ENCODE measurements at regions not wholly inside any gene's neighbourhood (a gene's known extent, or its start where the extent isn't known, plus 50 kb on each side); places are given as distances from the start of the nearest gene placed in this dataset.

DNA sequence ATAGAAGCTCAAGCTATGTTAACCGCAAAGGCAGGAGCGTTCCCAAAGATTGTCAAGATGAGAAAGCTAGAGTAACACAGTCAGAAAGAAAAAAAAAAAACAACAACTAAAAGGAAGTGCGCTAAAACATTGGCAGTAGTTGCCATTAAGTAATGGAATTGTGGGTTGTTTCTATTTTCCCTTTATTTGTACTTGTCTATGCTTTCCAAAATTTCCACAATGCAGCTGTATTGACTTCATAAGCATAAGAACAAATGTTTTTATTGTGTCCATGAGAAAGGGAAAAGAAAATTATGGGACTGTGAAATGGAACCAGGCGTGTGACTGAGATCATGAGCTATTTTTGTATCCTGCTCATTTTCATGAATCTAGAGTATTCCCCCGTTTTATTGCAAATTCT, 153.4 kb downstream of the TMEM114 start:
- peaks cover 6% of the 10 kb centered on the region; the same call in 2 of the 3 replicates for H3K9me3 Mint-ChIP-seq
- Histone ChIP-seq H3K9me2 (ENCODE audit: insufficient read depth) (0 out of 2 replicates have a peak, but pooled peaks cover 3% of the 10 kb centered on the region), H2AFZ (no peak overlapping the region), H3F3A (replicated peaks; ENCODE audit: low read depth) (no peaks in the 10 kb centered on the region), H3K27me3 (ENCODE audit: insufficient read depth) (no peaks in the 10 kb centered on the region), H3K4me2 (no peak overlapping the region), H4K20me1 (replicated peaks; ENCODE audit: insufficient read depth) (no peaks in the 10 kb centered on the region), H3K36me3 (ENCODE audit: insufficient read depth) (no peaks in the 10 kb centered on the region), H3K4me3 (no peak overlapping the region), H3K79me2 (replicated peaks; ENCODE audit: insufficient read depth) (no peaks in the 10 kb centered on the region), H3K27ac (ENCODE audit: low read depth) (no peak overlapping the region), H3K4me1 (ENCODE audit: insufficient read depth) (no peaks in the 10 kb centered on the region)
- no peaks in the 10 kb centered on the region for H3K4me1 Mint-ChIP-seq
- no peak for TF ChIP-seq EZH2phosphoT487 (IDR thresholded peaks at IDR 0.05; ENCODE audit: unreplicated experiment)
- TF ChIP-seq STAT1 (IDR thresholded peaks at IDR 0.05; ENCODE audit: unreplicated experiment): no peak
- TF ChIP-seq POLR2AphosphoS5 (IDR thresholded peaks at IDR 0.05; ENCODE audit: low read depth): no peak
- TF ChIP-seq ZNF114 (CRISPR knock-in tag; IDR thresholded peaks at IDR 0.05): no peak
- H3K36me3 Mint-ChIP-seq (ENCODE audit: low read depth): no peaks in the 10 kb centered on the region; the same call in 2 of the 3 replicates
- peaks cover 2% of the 10 kb centered on the region for H3K27me3 Mint-ChIP-seq (ENCODE audit: insufficient read depth, low read depth, poor library complexity)
- H3K4me3 Mint-ChIP-seq: no peak overlapping the region
- DNase-seq (ENCODE audit: low spot score) (no peak), ATAC-seq (no peak)
- H3K27ac Mint-ChIP-seq: no peak overlapping the region

DNA sequence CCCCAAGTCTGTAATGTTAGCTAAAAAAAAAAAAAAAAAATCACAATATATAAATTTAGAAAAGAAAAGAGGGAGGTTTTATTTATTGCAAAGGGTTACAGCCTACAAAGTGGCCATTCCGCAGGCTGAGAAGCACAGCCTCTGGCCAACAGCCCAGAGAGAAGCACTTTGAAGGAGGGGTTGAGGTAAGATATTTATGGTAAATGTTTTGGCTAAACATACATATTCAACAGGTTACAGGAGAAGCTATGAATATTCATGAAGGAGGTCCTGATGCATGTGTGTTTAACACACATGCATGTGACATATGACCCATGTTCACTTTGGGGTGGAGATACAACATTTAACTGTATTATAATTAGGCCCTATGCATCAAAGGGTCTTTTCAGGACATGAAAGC, 158.5 kb downstream of the TMEM114 start:
- peaks cover 4% of the 10 kb centered on the region for H3K27me3 Mint-ChIP-seq (ENCODE audit: insufficient read depth, low read depth, poor library complexity)
- H3K9me2 ChIP-seq (ENCODE audit: insufficient read depth): no peaks in the 10 kb centered on the region
- no peaks in the 10 kb centered on the region for H3K36me3 Mint-ChIP-seq (ENCODE audit: low read depth)
- H3K4me3 ChIP-seq: no peak overlapping the region
- H3K27ac ChIP-seq (ENCODE audit: low read depth): no peak overlapping the region
- no peaks in the 10 kb centered on the region for H4K20me1 ChIP-seq (replicated peaks; ENCODE audit: insufficient read depth)
- H3K4me3 Mint-ChIP-seq: no peak overlapping the region
- no peak overlapping the region for H3K27ac Mint-ChIP-seq
- H3K4me1 ChIP-seq (ENCODE audit: insufficient read depth): no peaks in the 10 kb centered on the region
- ATAC-seq (no peak), DNase-seq (ENCODE audit: low spot score) (no peak)
- no peaks in the 10 kb centered on the region for H3K9me3 Mint-ChIP-seq
- no peaks in the 10 kb centered on the region for H3K36me3 ChIP-seq (ENCODE audit: insufficient read depth)
- H2AFZ ChIP-seq: no peak overlapping the region
- TF ChIP-seq, protein P1, sequence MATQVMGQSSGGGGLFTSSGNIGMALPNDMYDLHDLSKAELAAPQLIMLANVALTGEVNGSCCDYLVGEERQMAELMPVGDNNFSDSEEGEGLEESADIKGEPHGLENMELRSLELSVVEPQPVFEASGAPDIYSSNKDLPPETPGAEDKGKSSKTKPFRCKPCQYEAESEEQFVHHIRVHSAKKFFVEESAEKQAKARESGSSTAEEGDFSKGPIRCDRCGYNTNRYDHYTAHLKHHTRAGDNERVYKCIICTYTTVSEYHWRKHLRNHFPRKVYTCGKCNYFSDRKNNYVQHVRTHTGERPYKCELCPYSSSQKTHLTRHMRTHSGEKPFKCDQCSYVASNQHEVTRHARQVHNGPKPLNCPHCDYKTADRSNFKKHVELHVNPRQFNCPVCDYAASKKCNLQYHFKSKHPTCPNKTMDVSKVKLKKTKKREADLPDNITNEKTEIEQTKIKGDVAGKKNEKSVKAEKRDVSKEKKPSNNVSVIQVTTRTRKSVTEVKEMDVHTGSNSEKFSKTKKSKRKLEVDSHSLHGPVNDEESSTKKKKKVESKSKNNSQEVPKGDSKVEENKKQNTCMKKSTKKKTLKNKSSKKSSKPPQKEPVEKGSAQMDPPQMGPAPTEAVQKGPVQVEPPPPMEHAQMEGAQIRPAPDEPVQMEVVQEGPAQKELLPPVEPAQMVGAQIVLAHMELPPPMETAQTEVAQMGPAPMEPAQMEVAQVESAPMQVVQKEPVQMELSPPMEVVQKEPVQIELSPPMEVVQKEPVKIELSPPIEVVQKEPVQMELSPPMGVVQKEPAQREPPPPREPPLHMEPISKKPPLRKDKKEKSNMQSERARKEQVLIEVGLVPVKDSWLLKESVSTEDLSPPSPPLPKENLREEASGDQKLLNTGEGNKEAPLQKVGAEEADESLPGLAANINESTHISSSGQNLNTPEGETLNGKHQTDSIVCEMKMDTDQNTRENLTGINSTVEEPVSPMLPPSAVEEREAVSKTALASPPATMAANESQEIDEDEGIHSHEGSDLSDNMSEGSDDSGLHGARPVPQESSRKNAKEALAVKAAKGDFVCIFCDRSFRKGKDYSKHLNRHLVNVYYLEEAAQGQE (IDR thresholded peaks at IDR 0.05; ENCODE audit: unreplicated experiment): no peak
- TF ChIP-seq ZNF331 (CRISPR knock-in tag; IDR thresholded peaks at IDR 0.05; ENCODE audit: low read depth): no peak
- TF ChIP-seq, protein P2, sequence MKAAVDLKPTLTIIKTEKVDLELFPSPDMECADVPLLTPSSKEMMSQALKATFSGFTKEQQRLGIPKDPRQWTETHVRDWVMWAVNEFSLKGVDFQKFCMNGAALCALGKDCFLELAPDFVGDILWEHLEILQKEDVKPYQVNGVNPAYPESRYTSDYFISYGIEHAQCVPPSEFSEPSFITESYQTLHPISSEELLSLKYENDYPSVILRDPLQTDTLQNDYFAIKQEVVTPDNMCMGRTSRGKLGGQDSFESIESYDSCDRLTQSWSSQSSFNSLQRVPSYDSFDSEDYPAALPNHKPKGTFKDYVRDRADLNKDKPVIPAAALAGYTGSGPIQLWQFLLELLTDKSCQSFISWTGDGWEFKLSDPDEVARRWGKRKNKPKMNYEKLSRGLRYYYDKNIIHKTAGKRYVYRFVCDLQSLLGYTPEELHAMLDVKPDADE (IDR thresholded peaks at IDR 0.05): no peak
- no peak for TF ChIP-seq STAT1 (IDR thresholded peaks at IDR 0.05; ENCODE audit: unreplicated experiment)
- TF ChIP-seq EZH2phosphoT487 (IDR thresholded peaks at IDR 0.05; ENCODE audit: unreplicated experiment): no peak
- TF ChIP-seq CREB1 (CRISPR knock-in tag; IDR thresholded peaks at IDR 0.05; ENCODE audit: low read depth): no peak
- TF ChIP-seq ZNF114 (CRISPR knock-in tag; IDR thresholded peaks at IDR 0.05): no peak
- H3K27me3 ChIP-seq (ENCODE audit: insufficient read depth): no peaks in the 10 kb centered on the region
- H3F3A ChIP-seq (replicated peaks; ENCODE audit: low read depth): no peaks in the 10 kb centered on the region
- no peaks in the 10 kb centered on the region for H3K4me1 Mint-ChIP-seq
- no peaks in the 10 kb centered on the region for H3K79me2 ChIP-seq (replicated peaks; ENCODE audit: insufficient read depth)
- no peak overlapping the region for H3K4me2 ChIP-seq

Measured in GM23338 (cell line).